ENCODE measurements at regions not wholly inside any gene's neighbourhood (a gene's known extent, or its start where the extent isn't known, plus 50 kb on each side); places are given as distances from the start of the nearest gene placed in this dataset.

- no peak for DNase-seq
- no peak overlapping the region for H3K27ac ChIP-seq
- no peak for TF ChIP-seq CTCF (IDR thresholded peaks at IDR 0.05; ENCODE audit: low read depth, low read length)
- H3K27me3 ChIP-seq (ENCODE audit: insufficient read depth, low read depth, severe bottlenecking), result peaks cover 15% of the 10 kb centered on the region
- no peaks in the 10 kb centered on the region for H3K9me3 ChIP-seq (ENCODE audit: severe bottlenecking)
- H3K36me3 ChIP-seq, result no peaks in the 10 kb centered on the region
- H3K4me3 ChIP-seq (ENCODE audit: low read depth, low read length), result no peak overlapping the region
Measured at GRCh38 chr16:73433731-73434307, 385.9 kb upstream of the ZFHX3 start.

DNA sequence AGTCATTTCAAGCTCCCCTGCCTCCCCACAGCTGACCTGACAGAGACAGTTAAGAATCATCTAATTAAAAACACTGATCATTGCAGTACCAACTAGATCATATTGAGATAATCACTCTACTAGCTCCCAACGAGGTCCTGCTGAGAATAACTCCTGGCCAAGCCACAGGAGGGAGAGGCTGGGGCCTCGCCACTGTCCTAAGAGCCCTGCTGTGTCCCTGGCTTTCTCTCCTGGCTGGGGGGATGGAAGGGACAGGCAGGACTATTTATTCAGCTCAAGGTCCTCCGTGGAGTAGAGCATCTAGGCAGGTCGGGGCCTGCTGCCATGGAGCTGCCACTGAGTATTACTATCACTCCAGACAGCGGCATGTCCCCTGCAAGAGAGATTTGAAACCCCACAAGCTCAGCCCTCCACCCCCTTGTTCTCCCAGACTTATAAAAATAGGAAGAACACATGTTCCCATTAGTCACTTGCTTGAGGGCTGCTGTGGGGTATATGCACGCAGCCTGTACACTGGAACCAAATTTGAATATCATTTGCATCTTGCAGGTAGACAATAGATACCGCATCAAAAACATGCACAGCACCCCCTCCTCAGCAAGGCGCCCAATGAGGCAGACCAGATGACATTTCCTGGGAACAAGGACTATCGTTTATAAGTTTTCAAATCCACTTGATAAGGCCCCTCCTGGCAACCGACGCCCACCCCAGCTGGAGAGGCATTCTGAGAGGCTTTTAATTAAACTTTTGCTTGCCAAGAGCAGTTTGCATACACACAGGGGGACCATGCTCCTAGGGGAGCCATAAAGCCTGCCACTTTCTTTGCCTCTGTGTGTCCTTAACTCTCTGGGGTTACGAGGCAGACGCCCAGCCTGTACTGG is 385.2 kb upstream of the ZFHX3 start:
- peaks cover 17% of the 10 kb centered on the region for H3K27me3 ChIP-seq (ENCODE audit: insufficient read depth, low read depth, severe bottlenecking)
- TF ChIP-seq CTCF (IDR thresholded peaks at IDR 0.05; ENCODE audit: low read depth, low read length), result no peak
- H3K4me3 ChIP-seq (ENCODE audit: low read depth, low read length), result no peak overlapping the region
- H3K36me3 ChIP-seq, result no peaks in the 10 kb centered on the region
- no peak overlapping the region for H3K27ac ChIP-seq
- H3K9me3 ChIP-seq (ENCODE audit: severe bottlenecking), result no peaks in the 10 kb centered on the region
- no peak for DNase-seq

DNA sequence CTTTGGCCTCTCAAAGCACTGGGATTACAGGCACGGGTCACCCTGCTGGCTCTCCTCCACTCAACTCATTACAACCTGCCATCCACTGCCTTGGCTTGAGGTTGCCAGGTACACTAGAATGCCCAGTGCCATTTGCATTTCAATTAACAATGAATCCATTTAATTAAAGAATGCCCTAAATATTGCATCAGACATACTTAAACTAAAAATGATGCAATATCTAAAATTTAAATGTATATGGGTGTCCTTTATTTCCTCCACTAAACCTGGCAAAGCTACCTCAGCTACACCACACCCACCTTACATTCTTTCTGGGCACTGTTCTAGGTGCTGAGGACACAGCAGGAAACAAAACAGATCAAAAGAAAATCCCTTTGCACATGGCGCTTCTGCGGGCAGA is 382.2 kb upstream of the ZFHX3 start:
- Histone ChIP-seq H3K27me3 (ENCODE audit: insufficient read depth, low read depth, severe bottlenecking) (peaks cover 23% of the 10 kb centered on the region), H3K9me3 (ENCODE audit: severe bottlenecking) (no peaks in the 10 kb centered on the region), H3K27ac (no peak overlapping the region), H3K36me3 (no peaks in the 10 kb centered on the region), H3K4me3 (ENCODE audit: low read depth, low read length) (no peak overlapping the region)
- no peak for TF ChIP-seq CTCF (IDR thresholded peaks at IDR 0.05; ENCODE audit: low read depth, low read length)
- no peak for DNase-seq

- Histone ChIP-seq H3K36me3 (no peaks in the 10 kb centered on the region), H3K4me3 (ENCODE audit: low read depth, low read length) (no peak overlapping the region), H3K27me3 (ENCODE audit: insufficient read depth, low read depth, severe bottlenecking) (peaks cover 16% of the 10 kb centered on the region), H3K9me3 (ENCODE audit: severe bottlenecking) (no peaks in the 10 kb centered on the region), H3K27ac (no peak overlapping the region)
- no peak for DNase-seq
- TF ChIP-seq CTCF (IDR thresholded peaks at IDR 0.05; ENCODE audit: low read depth, low read length), result no peak
Measured at GRCh38 chr16:73428121-73428520, 380.2 kb upstream of the ZFHX3 start.

- Histone ChIP-seq H3K27ac (no peak overlapping the region), H3K27me3 (ENCODE audit: insufficient read depth, low read depth, severe bottlenecking) (peaks cover 11% of the 10 kb centered on the region), H3K36me3 (no peaks in the 10 kb centered on the region), H3K4me3 (ENCODE audit: low read depth, low read length) (no peak overlapping the region), H3K9me3 (ENCODE audit: severe bottlenecking) (no peaks in the 10 kb centered on the region)
- no peak for DNase-seq
- TF ChIP-seq CTCF (IDR thresholded peaks at IDR 0.05; ENCODE audit: low read depth, low read length), result no peak
Measured at GRCh38 chr16:73427164-73427563, 379.2 kb upstream of the ZFHX3 start.
